Activated CD4-positive, alpha-beta T cell treated with anti-CD3 and anti-CD28 coated beads for 4 hours (primary cell): ENCODE measurements at regions not wholly inside any gene's neighbourhood (a gene's known extent, or its start where the extent isn't known, plus 50 kb on each side); places are given as distances from the start of the nearest gene placed in this dataset.

Experiments
- DNase-seq, 2 donors: peaks; one replicate each; pipeline ENCODE4 v3.0.0-alpha.2; 2020

- no peak for DNase-seq
Observed at GRCh38 chr2:6794448-6794847, 71.3 kb downstream of the CMPK2 start.
